HG03135 (cell line): ENCODE measurements at regions not wholly inside any gene's neighbourhood (a gene's known extent, or its start where the extent isn't known, plus 50 kb on each side); places are given as distances from the start of the nearest gene placed in this dataset.
"Not testable (repeated sequence)": the region's sequence is repeated elsewhere in the genome, so short reads cannot be mapped to it uniquely, and the experiment has no call there.

Source experiments
- ATAC-seq: cut with Tn5 transposase; IDR thresholded peaks from one replicate; pipeline ENCODE4 v1.9.1; 2021; ENCODE audit warnings: mild to moderate bottlenecking, moderate library complexity; ENCODE audit not compliant: unreplicated experiment

DNA sequence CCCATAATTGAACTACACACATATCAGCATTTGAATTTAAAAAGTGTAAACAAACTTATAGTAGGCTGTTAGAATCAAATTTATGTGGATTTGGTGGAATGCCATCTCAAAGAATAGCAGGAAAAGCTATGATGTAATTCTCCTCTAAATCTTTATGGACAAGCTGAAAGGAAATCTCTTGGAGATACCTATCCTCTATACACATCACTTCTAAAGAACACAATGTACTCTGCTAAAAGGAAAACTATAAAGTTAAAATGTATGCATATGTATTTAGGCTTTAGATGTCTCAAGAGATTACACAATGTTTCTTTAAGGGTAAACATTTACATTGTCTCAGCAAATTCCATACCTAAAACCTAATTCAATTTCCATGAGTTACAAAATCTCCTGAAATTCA lies 323.3 kb downstream of the CRPPA start:
- no peak for ATAC-seq

DNA sequence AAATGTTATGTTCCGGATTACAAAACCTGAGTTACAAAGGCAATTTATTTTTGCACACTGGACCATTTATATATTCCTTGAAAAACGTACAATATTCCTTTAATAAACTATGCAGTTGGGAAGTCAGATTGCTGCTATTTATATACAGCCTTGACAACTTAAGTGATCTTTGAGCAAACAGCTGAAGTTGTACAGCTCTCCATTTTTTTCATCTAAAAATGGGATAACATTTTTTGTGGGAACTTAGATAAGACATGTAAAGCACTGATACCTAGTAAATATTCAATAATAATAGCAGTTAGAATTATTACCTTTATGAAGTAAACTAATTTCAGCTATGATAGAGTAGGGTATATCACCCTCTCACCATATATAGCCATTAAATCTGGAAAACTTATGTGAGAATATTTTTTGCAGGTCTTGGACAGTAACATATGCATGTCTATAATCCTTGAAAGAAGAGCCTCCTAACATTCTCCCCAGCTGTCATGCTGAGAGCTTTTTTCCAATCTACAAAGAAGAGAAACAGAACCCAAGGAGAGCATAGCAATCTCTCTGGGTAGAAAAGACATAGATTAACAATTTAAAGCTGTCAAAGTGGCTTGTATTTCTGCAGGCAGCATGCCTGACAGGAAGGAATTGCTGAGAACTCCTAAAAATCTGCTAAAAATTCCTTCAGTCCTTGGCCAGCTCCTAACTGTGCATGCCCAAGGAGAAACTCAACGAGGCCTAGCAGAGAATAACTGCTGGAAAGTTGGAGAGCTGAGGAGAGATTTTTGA lies 326.0 kb downstream of the CRPPA start:
- no peak for ATAC-seq

DNA sequence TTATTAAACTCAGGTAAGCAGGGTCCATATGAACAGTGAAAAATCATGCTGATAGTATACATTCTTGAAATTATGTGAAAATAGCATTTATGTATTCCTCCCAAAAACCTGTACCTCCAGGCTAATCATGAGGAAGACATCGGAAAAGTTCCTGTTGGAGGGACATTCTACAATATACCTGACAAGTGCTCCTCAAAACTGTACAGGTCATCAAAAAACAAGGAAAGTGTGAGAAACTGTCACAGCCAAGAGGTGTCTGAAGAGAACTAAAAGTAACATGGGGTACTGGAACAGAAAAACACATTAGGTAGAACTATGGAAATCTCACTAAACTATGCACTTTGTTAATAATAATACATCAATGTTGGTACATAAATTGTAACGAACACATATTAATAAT lies 326.7 kb downstream of the CRPPA start:
- no peak for ATAC-seq

DNA sequence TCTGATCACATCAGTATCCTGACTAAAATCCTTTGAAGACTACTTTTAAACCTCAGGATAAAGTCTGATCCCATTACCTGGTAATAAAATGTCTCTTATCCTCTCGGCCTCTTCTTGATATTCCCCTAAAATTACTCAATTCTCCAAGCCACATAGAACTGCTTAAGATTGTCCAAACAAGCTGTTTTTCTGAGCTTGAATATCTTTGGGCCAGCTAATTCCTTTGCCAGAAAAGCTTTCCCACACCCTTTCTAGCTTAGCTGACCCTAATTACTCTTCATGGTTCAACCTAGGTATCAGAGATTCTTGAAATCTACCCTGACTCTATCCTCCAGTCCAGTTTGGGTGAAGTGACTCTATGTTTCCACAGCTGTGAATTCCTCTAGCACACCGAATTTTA lies 328.6 kb downstream of the CRPPA start:
- ATAC-seq = no peak

DNA sequence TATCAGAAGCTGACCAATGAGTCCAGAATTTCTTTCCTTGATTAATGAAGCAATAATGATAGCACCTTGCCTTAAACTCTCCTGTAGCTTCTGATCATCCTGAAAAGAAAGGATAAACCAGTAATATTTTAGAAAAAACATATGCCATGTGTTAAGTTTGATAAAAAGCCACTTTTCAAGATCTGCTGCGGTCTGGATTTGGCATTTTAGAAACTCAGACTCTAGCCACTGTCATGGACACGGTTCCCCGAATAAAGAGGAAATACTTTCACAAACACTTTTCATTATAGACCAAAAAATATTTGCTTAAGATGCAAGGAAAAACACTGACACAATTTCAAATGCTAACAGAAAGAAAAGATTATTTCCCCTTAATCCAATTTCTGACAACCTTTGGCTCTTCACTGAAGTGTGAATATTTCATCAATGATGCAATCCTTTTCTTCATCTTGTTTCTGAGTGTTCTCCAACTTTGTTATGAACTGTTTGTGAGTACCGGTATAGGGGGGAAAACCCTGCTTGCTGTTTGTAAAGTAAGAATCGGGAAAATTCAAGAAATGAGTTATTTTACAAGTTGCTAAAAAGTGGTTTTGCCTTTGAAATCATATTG lies 329.5 kb downstream of the CRPPA start:
- ATAC-seq = no peak

DNA sequence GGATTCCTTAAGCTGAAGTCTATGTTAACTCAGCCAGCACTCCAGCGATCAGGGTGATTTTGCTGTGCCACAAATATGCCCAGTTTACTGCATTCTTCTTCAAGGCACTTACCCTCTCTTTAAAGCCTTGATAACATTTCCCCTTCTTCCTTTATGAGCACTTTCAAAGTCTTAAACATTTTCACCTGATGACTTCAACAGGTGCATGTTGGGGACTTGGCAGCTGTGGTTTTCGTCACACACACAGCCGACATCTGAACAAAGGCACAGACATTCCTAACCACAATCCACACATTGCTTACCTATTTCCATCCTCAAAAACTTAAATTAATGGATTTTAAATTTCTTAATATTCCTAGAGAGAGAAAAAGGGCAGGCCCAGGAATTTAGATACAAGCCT lies 331.5 kb downstream of the CRPPA start:
- no peak for ATAC-seq

DNA sequence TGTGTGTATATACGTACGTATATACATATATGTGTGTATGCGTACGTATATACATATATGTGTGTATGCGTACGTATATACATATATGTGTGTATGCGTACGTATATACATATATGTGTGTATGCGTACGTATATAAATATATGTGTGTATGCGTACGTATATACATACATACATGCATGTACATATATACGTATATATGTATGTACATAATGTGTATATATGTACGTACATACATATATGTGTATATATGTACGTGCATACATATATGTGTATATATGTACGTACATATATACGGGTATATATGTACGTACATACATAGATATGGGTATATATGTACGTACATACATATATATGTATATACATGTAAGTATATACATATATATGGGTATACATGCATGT lies 332.1 kb downstream of the CRPPA start:
- ATAC-seq = no peak

DNA sequence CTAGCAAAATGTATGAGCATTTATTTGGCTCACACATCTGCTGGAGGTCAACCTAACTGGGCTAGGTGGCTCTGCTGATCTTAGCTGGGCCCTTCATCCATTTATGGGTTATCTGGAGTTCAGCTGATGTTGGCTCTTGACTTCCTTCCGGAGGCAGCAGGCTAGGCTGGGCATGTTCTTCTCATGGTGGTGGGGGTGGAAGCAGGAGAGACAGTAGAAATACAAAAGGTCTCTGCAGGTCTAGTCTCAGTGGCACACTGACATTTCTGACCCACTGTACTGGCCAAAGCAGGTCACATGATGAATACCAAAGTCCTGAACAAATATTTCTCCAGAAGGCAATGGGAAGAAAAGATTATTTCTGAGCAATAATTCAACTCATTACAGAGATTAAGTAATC lies 334.6 kb downstream of the CRPPA start:
- no peak for ATAC-seq

DNA sequence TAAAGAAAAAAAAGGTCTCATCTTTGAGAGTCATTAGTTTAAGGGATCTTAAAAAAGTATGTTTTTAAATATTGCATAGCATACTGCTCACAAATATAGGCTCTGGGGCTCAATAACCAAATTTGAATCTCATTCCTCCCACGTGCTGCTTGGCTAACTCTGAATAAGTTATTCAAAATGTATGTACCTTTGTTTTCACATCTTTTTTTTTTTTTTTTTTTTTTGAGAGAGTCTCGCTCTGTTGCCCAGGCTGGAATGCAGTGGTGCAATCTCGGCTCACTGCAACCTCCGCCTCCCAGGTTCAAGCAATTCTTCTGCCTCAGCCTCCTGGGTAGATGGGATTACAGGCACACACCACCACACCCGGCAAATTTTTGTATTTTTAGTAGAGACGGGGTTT lies 335.6 kb downstream of the CRPPA start:
- not testable (repeated sequence) for ATAC-seq

DNA sequence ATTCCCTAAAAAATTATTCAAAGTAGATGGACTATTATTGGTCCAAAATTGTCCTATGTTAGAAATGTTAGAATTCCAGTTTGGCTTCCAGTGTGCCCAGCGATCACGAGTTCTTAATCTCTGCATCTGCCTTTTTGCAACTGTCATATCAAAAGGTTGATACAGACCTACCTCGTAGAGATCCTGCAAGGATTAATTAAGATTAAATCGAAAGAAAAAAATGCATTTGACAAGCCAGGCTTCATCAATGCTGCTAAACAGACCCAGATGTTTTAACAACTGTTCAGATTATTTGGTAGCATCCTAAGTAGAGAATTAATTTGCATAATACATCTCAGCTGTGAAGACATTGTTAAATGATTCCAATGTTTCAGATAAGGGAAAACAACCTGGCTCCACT lies 336.5 kb downstream of the CRPPA start:
- ATAC-seq = no peak

DNA sequence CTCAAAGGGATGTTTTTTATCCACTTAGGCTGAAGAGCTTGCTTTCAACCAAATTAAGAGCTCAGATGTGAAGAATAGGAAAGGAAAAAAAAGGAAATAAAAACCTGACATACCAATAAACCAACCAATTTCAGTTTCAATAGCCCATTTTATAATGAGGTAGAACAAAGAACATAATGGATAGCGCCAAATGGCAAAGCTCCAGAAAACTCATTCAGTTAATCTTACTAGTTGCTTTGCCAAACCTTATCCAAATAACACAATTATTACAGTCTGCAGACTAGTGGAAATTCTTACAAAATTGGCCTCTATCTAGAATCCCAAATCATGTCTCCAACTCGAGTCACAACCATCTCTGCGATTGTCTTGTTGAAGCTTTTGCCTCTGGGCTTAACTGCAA lies 337.0 kb downstream of the CRPPA start:
- no peak for ATAC-seq

DNA sequence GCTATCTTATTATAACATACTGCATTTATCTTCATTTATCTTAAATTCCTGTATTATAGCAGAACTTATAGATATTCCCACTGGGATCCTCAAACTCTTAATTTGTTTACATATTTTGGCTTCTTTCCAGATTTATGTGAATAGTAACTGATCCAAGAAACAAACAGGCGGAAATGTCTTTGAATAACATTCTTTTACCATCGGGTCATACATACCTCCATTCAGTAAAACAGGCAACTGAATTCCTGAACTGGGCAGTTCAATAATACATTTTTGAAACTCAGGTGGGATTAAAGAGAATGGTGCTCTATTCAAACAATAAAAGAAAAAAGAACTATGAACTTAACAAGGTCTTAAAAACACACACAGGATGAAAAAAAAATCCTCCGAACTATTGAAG lies 337.4 kb downstream of the CRPPA start:
- no peak for ATAC-seq

DNA sequence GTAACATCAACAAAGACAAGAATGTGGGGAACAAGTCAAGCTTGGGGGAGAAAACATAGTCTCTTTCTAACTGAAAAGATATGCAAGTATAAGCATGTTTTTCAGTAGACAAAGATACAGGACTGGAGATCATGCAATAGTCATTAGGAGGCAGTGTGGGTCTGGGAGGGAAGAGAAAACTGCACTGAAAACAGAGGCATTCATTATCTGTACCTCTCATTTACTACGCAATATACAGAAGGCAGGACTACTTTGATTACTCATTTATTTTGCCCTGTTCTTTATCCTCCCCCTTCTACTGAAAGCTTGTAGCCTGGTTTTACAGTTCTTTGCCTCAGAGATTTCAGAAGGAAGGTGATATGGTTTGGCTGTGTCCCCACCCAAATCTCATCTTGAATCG lies 341.2 kb downstream of the CRPPA start:
- no peak for ATAC-seq

DNA sequence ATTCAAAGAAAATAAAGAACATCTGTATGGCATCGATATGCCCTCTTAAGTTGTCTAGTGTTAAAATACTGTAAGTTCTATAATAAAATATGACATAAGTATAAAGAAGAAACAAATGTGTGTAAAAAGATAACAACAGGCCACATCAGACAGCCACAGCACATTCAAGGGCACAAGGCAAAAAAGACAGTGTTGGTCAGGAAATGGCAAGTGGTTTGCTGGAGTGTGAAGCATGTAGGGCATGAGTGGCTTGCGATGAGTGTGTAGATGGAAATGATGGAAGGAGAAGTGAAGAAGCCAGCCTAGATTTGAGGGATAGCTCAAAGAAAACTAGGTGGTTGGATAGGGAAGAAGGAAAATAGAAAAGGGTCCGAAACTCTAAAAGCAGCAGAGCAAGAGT lies 341.6 kb downstream of the CRPPA start:
- ATAC-seq = no peak

DNA sequence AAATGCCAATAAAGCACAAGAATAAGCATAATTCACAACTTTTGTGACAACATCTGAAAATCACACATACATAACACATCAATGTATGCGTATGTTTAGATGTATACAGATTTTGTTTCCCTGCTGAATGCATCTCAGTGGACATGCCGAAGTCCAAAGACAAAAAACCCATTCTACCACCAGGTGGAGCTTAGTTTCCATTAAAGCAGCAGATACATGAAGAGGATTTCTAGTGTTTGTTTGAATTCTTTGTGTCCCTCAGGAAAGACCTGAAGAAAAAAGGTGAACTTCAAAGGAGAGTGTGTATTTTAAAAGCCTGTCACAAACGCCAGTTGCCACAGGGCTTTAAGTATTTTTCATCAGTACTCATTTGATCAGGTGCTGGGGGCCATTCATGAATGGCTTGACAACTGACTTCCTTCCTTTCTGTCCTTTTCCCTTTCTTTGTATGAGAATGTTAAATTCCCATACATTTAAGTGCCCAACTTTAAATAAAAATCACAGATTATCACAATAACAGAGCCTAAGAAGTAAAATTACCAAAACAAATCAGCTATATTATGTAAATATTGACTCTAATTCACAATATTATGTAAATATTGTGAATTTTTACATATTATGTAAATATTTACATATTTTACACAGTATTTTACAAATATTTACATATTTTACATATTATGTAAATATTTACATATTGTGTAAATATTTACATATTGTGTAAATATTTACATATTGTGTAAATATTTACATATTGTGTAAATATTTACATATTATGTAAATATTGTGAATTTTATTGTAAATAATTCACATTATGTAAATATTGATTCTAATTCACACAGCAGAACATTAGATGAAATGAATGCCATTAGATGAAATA lies 343.0 kb downstream of the CRPPA start:
- ATAC-seq = peak; percentile 76

DNA sequence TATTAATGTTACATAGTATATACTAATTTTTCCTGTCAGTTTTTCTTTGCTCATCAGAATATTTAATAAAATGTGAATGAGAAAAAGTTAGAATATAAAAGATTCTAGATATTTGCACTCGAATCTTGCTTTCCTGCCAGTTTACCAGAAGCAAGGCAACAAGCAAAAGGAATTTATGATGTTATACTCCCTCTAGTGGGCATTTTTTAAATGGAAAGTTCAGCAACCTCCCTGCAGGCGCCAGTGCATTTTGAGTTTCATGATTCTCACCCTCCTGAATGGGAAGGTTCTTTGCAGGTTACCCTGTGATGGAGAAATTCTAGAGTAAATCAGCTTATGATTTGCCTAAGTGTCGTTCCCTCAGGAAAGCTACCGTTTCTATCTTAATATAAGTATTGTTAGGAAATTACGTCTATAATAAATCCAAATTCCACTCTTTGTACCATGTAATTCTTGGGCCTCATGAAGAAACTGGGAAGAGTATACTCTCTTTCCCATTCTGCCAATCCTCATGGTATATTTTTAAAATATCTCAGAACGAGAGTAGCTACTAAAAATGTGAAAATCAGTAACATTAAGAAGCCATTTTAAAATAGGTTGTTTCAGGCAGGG lies 350.0 kb downstream of the CRPPA start:
- peak; percentile 84 for ATAC-seq

DNA sequence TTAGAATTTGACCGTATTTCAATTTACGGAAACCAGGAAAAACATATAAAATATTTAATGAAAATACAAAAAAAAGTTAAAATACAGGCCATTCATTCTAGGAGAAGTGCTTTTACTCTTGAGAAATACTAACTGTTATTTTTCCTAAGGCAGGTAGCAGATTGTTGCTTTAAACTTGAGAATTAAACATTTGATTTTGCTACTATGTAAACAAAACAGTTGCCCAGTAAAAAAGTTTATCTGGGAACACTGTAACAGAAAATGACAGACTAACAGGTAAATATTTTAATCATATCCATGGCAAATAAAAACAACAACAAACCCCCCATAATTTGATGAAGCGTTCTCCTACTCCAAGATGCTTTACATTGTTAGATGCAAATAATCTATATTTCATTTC lies 350.5 kb downstream of the CRPPA start:
- no peak for ATAC-seq

DNA sequence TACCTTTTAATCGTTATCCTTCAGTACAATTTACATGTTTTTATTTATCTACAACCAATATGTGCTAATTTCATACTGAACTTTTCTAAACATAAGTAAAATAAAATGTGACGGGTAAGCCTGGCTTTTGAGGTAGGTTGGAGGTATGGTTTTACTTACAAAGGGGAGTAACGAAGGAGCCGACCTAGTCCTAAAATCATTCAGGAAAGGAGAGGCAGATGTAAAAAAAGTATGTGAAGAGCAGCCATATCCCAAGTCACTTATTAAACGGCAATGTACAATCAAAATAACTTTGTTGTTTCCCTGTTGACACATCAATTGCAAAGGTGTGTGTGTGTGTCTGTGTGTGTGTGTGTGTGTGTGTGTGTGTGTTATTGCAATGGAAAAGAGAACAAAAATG lies 351.3 kb downstream of the CRPPA start:
- ATAC-seq = no peak

DNA sequence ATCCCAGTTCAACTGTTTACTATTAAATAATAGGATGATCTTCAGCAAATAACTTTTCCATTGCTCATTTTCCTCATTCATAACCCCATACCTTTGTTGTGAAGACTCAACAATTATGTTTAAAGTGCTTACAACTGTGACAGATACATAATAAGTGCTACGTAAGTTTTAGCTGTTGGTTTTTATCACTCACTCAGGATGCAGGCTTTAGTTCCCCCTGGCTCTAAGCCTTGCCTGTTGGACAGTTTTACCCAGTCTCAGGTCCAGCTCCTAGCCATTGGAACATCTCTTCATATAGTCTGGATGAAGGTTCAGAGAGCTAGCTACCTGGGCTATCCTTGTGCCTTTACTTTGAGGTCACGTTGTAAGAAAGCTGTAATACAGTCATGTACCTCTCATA lies 353.2 kb downstream of the CRPPA start:
- no peak for ATAC-seq

DNA sequence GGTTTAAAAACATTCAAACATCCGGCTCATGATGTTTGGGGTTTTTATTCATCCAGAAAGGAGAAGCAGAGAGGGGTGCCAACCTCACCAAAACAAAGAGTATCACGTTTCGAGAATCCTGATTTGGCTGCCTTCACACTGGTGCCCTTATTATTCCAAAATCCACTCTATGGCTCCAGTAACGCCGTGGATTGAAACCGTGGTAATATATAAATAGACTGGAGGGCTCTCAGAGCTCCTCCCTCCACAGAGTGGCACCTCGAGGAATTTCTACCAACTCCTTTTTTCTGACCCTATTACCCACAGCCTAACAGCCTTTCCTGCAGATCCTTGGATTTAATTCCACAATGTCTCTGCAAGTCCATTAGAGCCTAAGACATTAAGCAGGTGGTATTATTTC lies 353.6 kb downstream of the CRPPA start:
- ATAC-seq = no peak

DNA sequence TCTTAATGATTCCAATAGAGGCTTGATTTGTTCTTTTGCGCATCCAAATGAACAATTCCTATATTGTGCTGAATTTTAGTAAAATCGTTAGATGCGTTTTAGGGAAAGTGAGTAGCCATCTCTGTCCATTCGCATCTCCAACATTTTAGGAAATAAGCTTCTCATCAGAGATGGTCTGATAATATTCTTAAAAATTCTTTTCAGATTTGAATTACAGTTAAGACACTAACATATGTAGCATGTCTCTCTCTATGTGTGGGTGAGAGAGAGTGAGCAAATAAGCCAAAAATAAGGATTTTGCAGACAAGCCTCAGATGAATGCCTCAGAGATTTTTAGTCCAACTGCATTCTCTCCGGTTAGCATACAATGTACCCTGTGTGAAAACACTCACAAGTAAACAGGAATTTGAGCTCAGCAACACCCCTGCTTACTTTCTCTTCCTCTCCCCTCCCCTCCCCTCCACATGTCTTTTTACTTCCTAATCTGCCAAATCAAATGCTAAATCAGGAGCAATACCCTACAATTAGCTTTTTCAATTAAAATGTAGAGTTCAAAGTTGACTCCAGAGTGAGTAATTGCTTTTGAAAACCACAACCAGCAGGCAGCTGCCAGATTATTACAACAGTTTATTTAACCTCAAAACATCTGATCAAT lies 354.4 kb downstream of the CRPPA start:
- no peak for ATAC-seq
